Chondrocyte (in vitro differentiated cells): ENCODE measurements at regions not wholly inside any gene's neighbourhood (a gene's known extent, or its start where the extent isn't known, plus 50 kb on each side); places are given as distances from the start of the nearest gene placed in this dataset.

Source experiments
- DNase-seq: peaks from one replicate; pipeline ENCODE4 v3.0.0; 2021; ENCODE audit warnings: mixed read lengths, low spot score
- H3K27ac Mint-ChIP-seq: one replicate; pipeline ENCODE4 v1.8.0; 2021; ENCODE audit warnings: mild to moderate bottlenecking, moderate library complexity, mixed read lengths; ENCODE audit not compliant: unreplicated experiment
- H3K27me3 Mint-ChIP-seq: 2 replicates; pipeline ENCODE4 v1.8.0; 2021; ENCODE audit warnings: low read depth, mixed read lengths
- H3K36me3 Mint-ChIP-seq: 2 replicates; pipeline ENCODE4 v1.8.0; 2021; ENCODE audit warnings: low read depth, mixed read lengths
- H3K4me1 Mint-ChIP-seq: 2 replicates; pipeline ENCODE4 v1.8.0; 2021; ENCODE audit warnings: low read depth, mild to moderate bottlenecking, mixed read lengths
- H3K4me3 Mint-ChIP-seq: one replicate; pipeline ENCODE4 v1.8.0; 2021; ENCODE audit warnings: mild to moderate bottlenecking, moderate library complexity, mixed read lengths; ENCODE audit not compliant: unreplicated experiment
- H3K9me3 Mint-ChIP-seq: 2 replicates; pipeline ENCODE4 v1.8.0; 2021; ENCODE audit warnings: low read depth, mixed read lengths
- CTCF ChIP-seq: fragments of 200-600 bp; sonication (generic); IDR thresholded peaks from 2 replicates; pipeline ENCODE4 v1.5.0; 2021; ENCODE audit warnings: antibody characterized with exemption, mild to moderate bottlenecking, moderate library complexity

GRCh38 chr2:185044323-185044874 is 446.1 kb downstream of the ZNF804A start:
- no peak for TF ChIP-seq CTCF
- Mint-ChIP-seq H3K4me1 (no peaks in the 10 kb centered on the region), H3K9me3 (peaks cover 22% of the 10 kb centered on the region), H3K27ac (no peak overlapping the region), H3K36me3 (no peaks in the 10 kb centered on the region), H3K27me3 (no peaks in the 10 kb centered on the region), H3K4me3 (no peak overlapping the region)
- DNase-seq, result no peak

- H3K27ac Mint-ChIP-seq, result no peak overlapping the region
- no peak for DNase-seq
- peaks cover 4% of the 10 kb centered on the region for H3K27me3 Mint-ChIP-seq
- no peaks in the 10 kb centered on the region for H3K9me3 Mint-ChIP-seq
- no peaks in the 10 kb centered on the region for H3K36me3 Mint-ChIP-seq
- no peaks in the 10 kb centered on the region for H3K4me1 Mint-ChIP-seq
- no peak overlapping the region for H3K4me3 Mint-ChIP-seq
- TF ChIP-seq CTCF, result no peak
Measured at GRCh38 chr2:185050804-185051203, 452.5 kb downstream of the ZNF804A start.

- DNase-seq, result no peak
- Mint-ChIP-seq H3K4me3 (no peak overlapping the region), H3K36me3 (no peaks in the 10 kb centered on the region), H3K27me3 (peaks cover 4% of the 10 kb centered on the region), H3K27ac (no peak overlapping the region), H3K9me3 (no peaks in the 10 kb centered on the region), H3K4me1 (no peaks in the 10 kb centered on the region)
- no peak for TF ChIP-seq CTCF
Measured at GRCh38 chr2:185063761-185064160, 465.4 kb downstream of the ZNF804A start.

- Mint-ChIP-seq H3K36me3 (no peaks in the 10 kb centered on the region), H3K9me3 (no peaks in the 10 kb centered on the region), H3K27ac (no peak overlapping the region), H3K4me1 (no peaks in the 10 kb centered on the region), H3K4me3 (no peak overlapping the region), H3K27me3 (peaks cover 14% of the 10 kb centered on the region)
- DNase-seq, result no peak
- no peak for TF ChIP-seq CTCF
Measured at GRCh38 chr2:185066128-185066527, 467.8 kb downstream of the ZNF804A start.

- no peaks in the 10 kb centered on the region for H3K4me1 Mint-ChIP-seq
- H3K27ac Mint-ChIP-seq, result no peak overlapping the region
- no peak for TF ChIP-seq CTCF
- H3K27me3 Mint-ChIP-seq, result peaks cover 14% of the 10 kb centered on the region
- H3K36me3 Mint-ChIP-seq, result no peaks in the 10 kb centered on the region
- H3K9me3 Mint-ChIP-seq, result no peaks in the 10 kb centered on the region
- H3K4me3 Mint-ChIP-seq, result no peak overlapping the region
- no peak for DNase-seq
Measured at GRCh38 chr2:185069107-185069506, 470.8 kb downstream of the ZNF804A start.
